Mesenteric fat pad (tissue), 1 donor: ENCODE measurements at regions not wholly inside any gene's neighbourhood (a gene's known extent, or its start where the extent isn't known, plus 50 kb on each side); places are given as distances from the start of the nearest gene placed in this dataset.

Experiments
- DNase-seq: peaks from one replicate; pipeline ENCODE4 v3.0.0-alpha.2; 2020; ENCODE audit warnings: low spot score
- donor health status: DM: yes; HTN: yes; CAD: no.

DNA sequence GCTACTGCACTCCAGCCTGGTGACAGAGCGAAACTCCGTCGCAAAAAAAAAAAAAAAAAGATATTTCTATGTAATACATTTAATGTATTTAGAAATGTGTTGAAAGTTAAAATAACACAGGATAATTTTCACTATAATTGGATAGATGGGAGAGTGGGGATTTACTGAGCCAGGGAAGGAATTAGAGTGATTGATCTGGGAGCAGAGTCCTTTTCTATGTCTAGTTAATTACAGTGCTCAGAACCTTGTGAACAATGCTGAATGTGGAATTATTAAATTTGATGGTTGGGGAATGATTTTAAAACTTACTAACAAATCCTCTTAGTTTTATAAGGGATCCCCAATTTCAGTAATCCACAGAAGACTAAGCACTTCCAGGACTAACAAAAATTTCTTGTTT lies 239.7 kb downstream of the CSNK1G3 start:
- no peak for DNase-seq

DNA sequence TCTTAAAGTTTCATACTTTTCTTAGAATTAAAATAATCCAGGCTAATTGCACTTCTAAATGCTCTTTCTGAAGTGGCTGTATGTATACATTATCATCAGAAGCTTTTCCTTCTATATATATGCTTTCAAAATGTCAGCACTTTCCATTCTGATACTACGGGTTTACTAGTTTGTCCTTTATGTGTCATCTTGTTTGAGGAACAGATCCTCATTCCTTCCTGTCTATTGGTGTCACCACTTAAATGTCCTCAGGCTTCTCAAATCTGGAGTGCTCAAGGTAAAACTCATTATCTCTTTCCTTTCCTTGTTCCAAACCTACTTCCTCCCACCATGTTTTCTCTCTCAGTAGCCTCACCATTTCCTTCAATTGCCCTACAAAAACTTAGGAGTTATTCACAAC lies 236.3 kb downstream of the CSNK1G3 start:
- no peak for DNase-seq

DNA sequence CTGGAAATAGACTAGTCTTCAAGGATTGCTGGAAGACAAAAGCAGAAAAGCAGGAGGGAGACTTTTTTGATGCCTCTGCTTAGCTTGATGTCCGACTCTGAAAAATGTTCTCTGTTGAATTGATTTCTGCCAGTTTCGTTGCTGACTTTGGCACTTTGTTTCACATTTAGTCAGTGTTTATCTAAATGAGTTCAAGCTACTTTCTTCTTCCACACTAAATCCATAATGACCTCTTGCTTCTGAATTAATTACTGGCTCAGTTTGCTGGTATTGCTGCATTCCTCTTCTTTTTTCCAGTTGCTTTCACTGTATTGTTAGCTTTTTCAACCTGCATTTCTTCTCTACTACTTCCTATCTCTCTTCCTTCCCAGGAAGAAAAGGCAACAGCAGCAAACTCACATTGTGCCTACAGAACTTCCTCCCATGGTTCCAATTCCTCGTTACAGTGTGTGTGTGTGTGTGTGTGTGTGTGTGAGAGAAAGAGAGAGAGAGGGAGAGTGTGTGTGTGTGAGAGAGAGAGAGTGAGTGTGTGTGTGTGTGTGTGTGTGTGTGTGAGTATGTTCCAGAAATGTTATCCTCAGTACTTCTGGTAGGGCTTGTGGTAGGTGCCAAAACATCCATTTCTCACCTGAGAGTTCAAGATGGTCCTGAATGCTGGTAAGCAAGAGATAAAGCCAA lies 234.8 kb downstream of the CSNK1G3 start:
- no peak for DNase-seq

DNA sequence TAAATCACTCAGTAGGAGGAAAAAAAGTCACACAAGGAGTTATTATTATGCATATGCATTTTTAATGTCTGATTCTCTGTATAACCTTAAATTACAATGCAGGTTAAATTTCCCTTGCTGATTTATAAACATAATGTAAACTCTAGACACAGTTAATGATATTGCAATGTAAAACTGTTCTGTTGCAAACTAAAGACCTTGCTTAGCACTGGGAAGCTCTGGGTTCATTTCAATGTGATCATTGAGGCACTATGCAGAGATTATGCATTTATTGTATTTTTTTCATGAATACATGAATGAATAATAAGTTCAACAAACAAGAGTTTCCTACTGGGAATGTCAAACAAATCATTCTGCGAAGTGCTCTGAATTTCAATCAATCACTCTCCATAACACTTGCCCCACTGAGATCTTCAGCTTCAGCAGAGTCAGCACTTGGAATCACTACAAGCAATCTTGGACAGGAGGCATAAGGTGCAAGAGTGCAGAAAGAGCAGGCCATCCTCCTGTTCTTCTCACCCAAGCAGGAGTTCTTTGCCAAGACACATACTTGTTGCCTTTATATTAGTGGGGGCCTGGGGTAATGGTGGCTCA lies 232.1 kb downstream of the CSNK1G3 start:
- DNase-seq: no peak

DNA sequence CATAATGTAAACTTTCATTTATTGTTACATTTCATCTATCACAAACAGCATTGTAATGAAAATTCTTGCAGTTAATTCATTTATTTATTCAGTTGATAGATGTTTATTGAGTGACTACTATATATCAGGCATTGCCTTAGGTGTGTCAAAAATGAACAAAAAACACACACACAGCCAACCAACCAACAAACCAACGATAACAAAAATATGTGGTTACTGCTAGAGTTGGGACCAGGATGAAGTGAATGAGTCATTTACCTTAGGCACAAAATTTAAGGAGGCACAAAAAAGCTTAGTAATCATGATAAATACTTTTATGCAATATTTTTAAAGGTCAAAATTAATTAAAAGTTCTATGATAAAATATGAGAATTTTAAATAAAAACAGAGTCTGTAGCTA lies 223.4 kb downstream of the CSNK1G3 start:
- no peak for DNase-seq

DNA sequence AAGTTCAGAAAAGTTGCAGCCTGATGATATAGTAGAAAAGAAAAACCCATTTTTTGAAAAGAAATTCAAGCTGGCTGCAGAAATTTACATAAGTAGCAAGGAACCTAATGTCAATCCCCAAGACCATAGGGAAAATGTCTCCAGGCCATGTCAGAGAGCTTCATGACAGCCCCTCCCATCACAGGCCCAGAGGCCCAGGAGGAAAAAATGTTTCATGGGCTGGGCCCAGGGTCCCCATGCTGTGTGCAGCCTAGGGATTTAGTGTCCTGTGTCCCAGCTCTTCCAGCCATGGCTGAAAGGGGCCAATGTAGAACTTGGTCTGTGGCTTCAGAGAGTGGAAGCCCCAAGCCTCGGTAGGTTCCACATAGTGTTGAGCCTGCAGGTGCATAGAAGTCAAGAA lies 220.3 kb downstream of the CSNK1G3 start:
- no peak for DNase-seq

DNA sequence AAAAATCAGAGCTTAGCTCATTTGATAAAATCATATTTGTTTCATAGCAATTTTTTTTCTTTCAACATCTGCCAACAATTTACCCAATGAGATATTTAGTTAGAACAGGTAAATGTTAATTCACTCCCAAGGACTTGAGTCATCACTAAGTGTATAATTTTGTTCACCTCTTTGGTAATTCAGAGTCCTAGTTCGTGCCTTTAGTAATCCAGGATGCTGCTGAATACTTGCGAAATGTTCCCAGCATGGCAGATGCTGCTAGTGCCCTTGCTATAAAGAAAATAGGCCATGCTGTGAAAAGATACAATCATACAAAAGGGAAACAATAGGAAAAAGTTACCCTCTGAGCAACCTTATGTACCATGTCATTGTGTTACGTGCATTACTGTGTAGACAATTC lies 210.5 kb downstream of the CSNK1G3 start:
- no peak for DNase-seq

DNA sequence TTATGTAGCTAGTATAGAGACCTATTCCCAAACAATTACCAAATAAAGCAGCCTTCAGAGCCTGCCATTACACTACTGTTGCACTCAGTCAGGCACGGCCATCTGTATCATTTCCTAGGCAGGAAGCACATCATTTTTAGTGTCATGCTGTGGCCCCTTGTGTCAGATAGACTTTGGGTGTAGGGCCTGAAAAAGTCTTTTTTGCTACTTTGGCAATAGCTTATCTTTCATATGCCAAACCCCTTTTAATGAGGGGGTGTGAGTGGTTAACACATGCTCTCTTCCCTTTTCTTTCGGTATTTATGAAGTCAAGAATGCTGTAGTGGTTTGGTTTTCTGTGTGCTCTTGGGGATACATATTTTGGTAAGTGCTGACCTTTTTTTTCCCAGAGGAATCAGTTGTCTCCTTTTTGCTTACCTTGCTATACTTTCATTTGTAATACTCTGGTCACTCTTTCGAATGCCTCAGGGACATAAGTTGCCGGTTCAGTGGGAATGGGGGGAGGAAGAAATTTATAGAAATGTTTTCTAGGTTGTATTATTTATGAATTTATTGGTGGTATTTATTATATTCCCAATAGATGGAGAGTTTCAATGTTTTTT lies 209.8 kb downstream of the CSNK1G3 start:
- DNase-seq: no peak

DNA sequence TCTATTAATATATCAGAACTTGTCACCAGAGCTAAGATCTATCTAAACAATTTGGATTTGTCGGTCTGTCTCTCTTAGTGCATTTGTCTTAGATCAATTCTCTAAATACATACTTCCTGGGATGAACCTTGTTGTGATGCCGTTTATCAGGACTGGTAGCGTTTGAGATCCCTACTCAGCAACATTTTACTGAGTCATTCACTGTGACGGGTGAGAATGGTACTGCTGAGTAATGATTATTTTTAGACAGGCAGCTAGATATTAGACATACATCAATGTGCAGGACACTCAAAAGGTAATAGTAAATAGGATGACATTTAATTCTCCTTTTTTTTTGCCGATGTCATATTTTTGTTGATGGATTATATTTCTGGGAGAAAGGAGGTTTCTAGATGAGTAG lies 209.0 kb downstream of the CSNK1G3 start:
- no peak for DNase-seq

DNA sequence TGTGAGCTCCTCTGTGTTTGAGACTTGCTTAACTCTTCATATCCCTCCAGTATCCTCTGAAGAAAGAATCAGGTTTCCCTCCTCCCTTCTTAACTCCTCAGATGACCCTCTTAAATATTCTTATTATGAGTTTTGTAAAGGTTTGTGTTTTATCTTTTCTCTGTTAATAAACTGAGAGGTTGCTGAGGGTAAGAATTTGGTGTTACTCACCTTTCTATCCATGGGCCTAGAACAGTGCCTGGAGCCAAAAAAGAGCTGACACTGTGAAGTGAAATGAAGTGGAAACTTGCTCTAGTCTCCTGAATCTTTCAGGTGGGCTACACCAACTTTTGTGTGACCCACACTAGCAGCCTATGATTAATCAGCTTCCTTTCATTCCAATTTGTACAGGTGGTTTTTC lies 208.4 kb downstream of the CSNK1G3 start:
- no peak for DNase-seq

DNA sequence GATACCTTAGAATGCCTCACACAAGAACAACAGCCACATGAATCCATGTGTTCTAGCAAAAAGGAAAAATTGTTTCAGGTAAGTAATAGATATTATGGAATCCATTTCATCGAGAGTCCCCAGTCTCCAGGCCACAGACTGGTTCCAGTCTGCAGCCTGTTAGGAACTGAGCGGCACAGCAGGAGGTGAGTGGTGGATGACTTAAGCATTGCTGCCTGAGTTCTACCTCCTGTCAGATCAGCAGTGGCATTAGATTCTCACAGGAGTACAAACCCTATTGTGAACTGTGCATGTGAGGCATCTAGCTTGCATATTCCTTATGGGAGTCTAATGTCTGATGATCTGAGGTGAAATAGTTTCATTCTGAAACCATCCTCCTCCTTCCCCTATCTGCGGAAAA lies 207.0 kb downstream of the CSNK1G3 start:
- DNase-seq: no peak

DNA sequence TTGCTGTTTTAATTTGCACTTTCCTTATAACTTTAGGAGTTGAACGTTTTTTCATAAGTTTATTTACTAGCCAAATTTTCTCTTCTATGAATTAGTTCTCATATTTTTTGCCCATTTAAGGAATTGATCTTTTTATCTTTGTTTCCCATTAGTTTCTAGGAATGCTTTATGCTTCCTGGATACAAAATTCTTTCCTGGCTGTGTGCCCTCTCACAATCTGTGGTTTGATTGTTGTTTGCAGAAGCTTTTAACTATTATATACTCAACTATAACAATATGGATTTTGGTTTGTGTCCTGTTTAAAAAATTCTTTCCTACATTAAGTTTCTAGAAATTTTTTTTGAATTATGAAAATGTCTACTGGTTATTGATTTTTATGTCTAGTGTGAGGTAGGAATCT lies 206.3 kb downstream of the CSNK1G3 start:
- DNase-seq: no peak

DNA sequence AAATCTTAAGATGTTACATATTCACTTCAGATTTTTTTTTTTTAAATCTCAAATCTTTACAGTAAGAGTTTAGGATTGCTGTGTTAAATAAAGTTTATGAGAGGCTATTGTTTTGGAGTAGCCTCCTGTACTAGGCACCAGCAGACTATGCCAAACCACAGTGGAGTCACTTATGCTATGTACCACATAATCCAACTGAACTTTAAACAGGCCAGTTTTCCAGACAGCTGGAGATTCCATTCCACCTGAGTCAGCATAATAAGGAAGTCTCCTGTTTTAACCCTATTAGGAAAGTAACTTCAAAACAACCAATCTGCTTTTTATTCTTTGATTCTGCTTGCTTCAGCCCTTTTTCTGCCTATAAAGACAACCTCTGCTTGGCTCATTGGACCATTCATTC lies 205.2 kb downstream of the CSNK1G3 start:
- DNase-seq: no peak

DNA sequence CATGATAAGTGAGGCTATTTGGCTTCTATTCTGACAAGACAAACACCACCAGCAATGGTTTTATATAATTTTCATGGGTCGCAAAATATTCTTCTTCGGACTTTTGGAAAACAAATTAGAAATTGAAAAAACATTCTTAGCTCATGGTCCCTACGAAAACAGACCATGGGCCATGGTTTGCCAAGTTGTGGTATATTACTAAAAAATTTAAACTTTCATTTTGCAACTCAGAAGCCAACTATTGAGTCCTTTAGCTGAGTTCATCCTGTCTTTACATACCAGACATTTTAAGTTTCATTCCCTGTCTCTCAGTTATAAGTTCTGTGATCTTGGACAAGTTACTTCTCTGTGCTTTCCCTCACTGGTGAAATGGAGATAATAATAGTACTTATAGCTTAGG lies 198.1 kb downstream of the CSNK1G3 start:
- DNase-seq: no peak

DNA sequence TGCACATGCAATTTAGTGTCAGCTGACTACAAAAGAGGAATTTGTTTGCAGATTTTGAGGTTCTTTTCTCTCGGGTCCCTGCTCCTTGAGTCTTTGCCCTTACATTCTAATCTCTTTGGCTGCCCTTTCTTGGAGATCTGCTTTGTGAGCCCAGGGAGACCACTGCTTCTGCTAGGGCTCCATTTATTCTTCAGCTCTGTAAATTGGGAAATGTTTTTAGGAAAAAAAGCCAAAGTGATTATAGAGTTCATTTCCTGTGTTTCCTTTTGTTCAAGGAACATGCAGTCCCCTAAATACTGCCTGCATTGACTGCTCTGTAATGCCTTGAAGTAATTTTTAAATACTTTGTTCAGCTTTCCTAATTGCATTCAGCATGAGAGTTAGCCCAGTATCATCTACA lies 197.4 kb downstream of the CSNK1G3 start:
- no peak for DNase-seq

DNA sequence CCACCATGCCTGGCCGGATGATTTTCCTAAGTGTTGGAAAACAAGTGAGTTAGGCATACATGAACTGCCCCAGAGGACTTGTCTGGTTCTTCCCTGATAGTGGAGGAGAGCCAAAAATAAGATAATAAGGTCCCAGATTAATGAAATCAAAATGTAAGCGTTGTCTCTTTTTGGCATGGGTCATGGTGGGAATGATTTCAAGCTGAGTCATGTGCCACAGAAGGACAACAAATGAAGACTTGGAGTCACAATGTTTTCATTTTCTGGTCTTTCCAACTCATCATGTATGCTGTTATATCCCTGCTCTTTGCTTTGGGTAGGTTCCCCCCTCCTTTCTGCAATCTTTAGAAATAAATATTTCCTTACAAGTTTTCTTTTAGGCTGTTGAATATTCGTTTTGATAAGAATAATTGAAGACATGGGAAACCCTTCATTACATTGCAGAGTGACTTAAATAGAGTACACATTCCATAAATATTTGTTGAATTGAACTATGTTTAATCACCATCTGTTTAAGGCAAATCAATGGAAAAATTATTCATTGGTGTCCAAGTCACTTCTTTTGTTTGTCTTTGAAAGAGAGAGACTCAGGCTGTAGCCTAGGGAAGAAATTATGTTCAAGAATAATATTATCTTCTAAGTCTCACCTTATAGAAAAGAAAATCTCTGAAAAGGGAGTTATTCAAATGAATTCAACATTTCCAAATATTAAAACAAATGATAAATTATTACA lies 196.3 kb downstream of the CSNK1G3 start:
- no peak for DNase-seq

DNA sequence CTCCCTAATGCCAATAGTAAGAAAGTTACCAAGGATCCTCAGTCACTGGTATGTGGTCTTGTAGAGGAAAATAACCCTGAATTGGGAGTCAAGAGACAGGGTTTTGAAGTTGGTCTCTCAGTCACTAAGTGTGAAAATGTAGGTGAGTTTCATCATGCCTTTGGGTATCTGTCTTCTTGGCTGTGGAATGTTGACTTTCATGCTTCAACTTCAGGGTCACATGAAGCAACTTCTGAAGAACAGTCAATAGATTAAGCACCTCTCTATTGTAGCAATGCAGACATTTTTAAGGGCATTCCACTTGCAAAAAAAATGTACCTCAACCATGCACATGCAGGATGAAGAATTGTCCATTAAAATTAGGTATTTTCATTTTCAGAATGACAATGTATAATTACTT lies 194.6 kb downstream of the CSNK1G3 start:
- DNase-seq: no peak

DNA sequence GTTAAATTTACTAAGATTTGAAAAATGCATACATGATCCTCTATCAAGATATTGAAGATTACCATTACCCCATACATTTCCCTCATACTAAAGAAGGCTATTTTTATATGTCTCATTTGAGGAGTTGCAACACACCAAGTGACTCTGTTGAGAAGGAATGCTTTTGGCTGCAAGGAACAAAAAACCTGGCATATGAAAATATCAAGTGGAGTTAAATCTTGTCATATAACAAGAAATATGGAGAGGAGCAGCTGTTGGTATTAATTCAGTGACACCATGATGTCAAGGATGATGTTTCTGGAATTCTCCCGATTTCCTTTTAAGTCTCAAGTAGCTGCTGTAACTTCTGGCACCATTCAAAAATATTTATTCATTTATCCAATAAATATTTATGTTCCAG lies 193.8 kb downstream of the CSNK1G3 start:
- no peak for DNase-seq

DNA sequence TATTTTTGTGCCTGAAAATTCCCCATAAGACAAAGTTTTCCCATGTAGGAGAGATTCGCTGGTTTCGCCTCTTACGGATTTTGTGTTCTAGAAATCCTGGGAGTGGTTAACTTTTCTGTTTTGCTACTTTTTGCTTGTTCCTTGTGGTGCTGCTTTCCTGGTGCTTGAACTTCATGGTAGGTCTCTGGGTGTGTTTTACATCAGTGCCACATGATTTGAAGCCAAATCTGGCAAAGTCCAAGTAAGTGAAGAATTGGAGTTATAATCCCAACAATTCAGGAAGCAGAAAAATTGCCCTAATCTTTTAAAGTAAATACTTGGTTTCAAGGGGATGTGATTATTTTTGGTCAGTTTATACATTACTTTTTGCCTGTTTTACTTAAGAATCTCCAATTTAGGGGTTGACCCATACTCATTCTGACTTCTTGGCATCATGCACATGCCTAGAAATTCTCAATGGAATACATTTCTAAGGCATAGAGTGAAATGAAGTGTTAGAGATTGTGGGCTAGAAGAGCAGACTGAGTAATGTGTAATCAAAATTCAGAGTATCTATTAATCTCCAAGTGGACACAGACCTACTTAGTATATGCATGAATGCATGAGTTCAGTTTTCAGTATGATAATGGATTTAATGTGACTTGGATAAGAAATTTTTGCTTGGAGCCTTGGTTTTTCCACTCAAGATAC lies 189.7 kb downstream of the CSNK1G3 start:
- DNase-seq: no peak

DNA sequence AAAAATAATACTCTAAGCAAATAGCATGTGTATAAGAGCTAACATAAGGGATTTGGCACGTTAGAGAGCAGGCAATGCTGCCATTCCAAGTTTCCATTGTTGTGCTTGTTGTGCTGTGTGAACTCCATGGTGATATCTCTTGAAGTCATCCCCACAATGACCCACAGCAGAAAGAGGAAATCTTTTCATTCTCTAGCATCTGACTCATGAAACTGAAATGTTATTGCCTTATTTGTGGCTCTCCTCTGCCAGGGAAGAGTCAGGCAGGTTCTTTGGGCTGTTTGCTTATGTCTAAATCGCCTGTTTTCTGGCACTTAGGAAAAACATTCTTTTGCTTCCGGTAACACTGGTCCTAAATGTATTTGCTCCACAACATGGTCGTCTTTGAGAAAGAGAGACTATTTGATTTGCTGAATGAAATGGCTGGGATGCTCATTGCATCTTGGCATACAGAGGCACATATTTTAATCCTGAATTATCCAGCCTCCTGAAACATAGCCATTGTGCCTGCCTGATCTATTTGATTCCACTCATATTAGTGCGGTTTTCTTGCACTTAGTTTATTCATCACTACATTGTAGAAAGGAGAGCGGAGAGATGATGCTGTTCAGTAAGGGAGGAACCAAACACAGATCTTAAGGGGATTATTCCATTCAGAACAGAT lies 188.8 kb downstream of the CSNK1G3 start:
- DNase-seq: no peak

DNA sequence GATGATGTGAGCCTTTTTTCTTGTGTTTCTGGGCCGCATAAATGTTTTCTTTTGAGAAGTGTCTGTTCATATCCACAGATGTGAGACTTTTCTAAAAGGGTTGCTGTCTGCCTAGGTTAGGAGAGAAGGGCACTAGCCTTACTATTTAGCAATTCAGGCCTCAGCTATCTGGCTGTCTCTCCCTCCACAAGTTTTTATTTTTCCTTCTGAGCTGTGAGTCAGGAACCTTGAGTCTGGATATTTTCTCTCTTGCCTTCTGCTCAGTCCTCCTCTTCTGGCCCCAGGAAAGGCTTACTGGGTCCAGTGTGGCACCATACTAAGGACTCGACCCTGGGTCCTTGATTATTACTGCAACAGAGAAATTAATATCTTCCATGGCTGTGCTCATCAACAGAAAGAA lies 187.6 kb downstream of the CSNK1G3 start:
- DNase-seq: no peak
